ENCODE measurements at regions not wholly inside any gene's neighbourhood (a gene's known extent, or its start where the extent isn't known, plus 50 kb on each side); places are given as distances from the start of the nearest gene placed in this dataset.

DNA sequence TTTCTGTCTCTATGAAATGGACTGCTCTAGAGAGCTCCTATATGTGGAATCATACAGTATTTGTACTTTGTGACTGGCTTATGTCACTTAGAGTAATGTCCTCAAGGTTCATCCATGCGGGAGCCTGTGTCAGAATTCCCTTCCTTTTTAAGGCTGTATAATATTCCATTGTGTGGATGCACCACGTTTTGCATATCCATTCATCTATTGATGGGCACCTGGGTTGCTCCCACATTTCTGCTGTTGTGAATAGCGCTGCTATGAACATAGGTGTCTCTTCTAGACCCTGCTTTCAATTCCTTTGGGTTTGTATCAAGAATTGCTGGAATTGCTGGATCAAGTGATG lies 155.4 kb downstream of the BMP7 start:
- H3K27me3 ChIP-seq (replicated peaks; ENCODE audit: control insufficient read depth, insufficient read depth, low read length) = no peaks in the 10 kb centered on the region; the same call in 1 of the 2 replicates
- no peak overlapping the region for H3K4me3 ChIP-seq (replicated peaks; ENCODE audit: low read depth, low read length)
- no peaks in the 10 kb centered on the region for H3K36me3 ChIP-seq (ENCODE audit: control insufficient read depth, insufficient read depth, low read length)
- TF ChIP-seq, protein P1, sequence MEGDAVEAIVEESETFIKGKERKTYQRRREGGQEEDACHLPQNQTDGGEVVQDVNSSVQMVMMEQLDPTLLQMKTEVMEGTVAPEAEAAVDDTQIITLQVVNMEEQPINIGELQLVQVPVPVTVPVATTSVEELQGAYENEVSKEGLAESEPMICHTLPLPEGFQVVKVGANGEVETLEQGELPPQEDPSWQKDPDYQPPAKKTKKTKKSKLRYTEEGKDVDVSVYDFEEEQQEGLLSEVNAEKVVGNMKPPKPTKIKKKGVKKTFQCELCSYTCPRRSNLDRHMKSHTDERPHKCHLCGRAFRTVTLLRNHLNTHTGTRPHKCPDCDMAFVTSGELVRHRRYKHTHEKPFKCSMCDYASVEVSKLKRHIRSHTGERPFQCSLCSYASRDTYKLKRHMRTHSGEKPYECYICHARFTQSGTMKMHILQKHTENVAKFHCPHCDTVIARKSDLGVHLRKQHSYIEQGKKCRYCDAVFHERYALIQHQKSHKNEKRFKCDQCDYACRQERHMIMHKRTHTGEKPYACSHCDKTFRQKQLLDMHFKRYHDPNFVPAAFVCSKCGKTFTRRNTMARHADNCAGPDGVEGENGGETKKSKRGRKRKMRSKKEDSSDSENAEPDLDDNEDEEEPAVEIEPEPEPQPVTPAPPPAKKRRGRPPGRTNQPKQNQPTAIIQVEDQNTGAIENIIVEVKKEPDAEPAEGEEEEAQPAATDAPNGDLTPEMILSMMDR (IDR thresholded peaks at IDR 0.05; ENCODE audit: insufficient read depth, low read length, poor library complexity, severe bottlenecking) = no peak
- DNase-seq (ENCODE audit: extremely low read depth, insufficient read length) = no peak

GRCh38 chr20:57112448-57112847 lies 154.0 kb downstream of the BMP7 start:
- Histone ChIP-seq H3K4me3 (replicated peaks; ENCODE audit: low read depth, low read length) (no peak overlapping the region), H3K36me3 (ENCODE audit: control insufficient read depth, insufficient read depth, low read length) (no peaks in the 10 kb centered on the region), H3K27me3 (replicated peaks; ENCODE audit: control insufficient read depth, insufficient read depth, low read length) (no peaks in the 10 kb centered on the region; the same call in 1 of the 2 replicates)
- no peak for DNase-seq (ENCODE audit: extremely low read depth, insufficient read length)
- TF ChIP-seq, protein P1 (IDR thresholded peaks at IDR 0.05; ENCODE audit: insufficient read depth, low read length, poor library complexity, severe bottlenecking) = no peak

GRCh38 chr20:57114290-57115005 lies 152.0 kb downstream of the BMP7 start:
- TF ChIP-seq, protein P1 (IDR thresholded peaks at IDR 0.05; ENCODE audit: insufficient read depth, low read length, poor library complexity, severe bottlenecking) = no peak
- Histone ChIP-seq H3K4me3 (replicated peaks; ENCODE audit: low read depth, low read length) (no peak overlapping the region), H3K27me3 (replicated peaks; ENCODE audit: control insufficient read depth, insufficient read depth, low read length) (no peaks in the 10 kb centered on the region; the same call in 1 of the 2 replicates), H3K36me3 (ENCODE audit: control insufficient read depth, insufficient read depth, low read length) (no peaks in the 10 kb centered on the region)
- no peak for DNase-seq (ENCODE audit: extremely low read depth, insufficient read length)

DNA sequence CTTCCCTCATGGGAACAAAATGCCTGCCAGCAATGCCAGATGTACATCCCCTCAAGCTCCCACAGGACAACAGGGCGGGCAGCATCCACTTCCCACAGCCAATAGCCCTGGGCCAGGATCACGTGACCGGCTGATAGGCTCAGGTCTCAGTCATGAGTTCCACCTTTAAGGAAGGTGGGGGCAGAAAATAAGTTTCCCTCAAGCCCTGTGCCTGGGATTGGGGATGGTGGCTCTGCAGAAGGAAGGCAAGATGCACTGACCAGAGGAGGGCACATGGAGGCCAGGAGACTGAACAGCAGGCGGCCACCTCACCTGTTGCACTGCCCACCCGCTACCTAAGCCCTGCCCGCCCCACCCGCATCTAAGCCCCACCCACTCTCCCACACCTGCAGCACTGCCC lies 149.1 kb downstream of the BMP7 start:
- no peak overlapping the region for H3K4me3 ChIP-seq (replicated peaks; ENCODE audit: low read depth, low read length)
- DNase-seq (ENCODE audit: extremely low read depth, insufficient read length) = no peak
- H3K36me3 ChIP-seq (ENCODE audit: control insufficient read depth, insufficient read depth, low read length) = no peaks in the 10 kb centered on the region
- no peaks in the 10 kb centered on the region for H3K27me3 ChIP-seq (replicated peaks; ENCODE audit: control insufficient read depth, insufficient read depth, low read length)
- TF ChIP-seq, protein P1 (IDR thresholded peaks at IDR 0.05; ENCODE audit: insufficient read depth, low read length, poor library complexity, severe bottlenecking) = no peak

- no peak overlapping the region for H3K4me3 ChIP-seq (replicated peaks; ENCODE audit: low read depth, low read length)
- H3K27me3 ChIP-seq (replicated peaks; ENCODE audit: control insufficient read depth, insufficient read depth, low read length) = no peaks in the 10 kb centered on the region
- TF ChIP-seq, protein P1 (IDR thresholded peaks at IDR 0.05; ENCODE audit: insufficient read depth, low read length, poor library complexity, severe bottlenecking) = no peak
- no peak for DNase-seq (ENCODE audit: extremely low read depth, insufficient read length)
- H3K36me3 ChIP-seq (ENCODE audit: control insufficient read depth, insufficient read depth, low read length) = no peaks in the 10 kb centered on the region
Observed at GRCh38 chr20:57118107-57118769, 148.2 kb downstream of the BMP7 start.

All from GM06990 (cell line).